NCI-H1436 (cell line): ENCODE measurements at regions not wholly inside any gene's neighbourhood (a gene's known extent, or its start where the extent isn't known, plus 50 kb on each side); places are given as distances from the start of the nearest gene placed in this dataset.
"Not testable (repeated sequence)": the region's sequence is repeated elsewhere in the genome, so short reads cannot be mapped to it uniquely, and the experiment has no call there.

Experiments used
- DNase-seq: peaks from one replicate; lab custom pipeline; 2025; lab: John Stamatoyannopoulos, UW

DNA sequence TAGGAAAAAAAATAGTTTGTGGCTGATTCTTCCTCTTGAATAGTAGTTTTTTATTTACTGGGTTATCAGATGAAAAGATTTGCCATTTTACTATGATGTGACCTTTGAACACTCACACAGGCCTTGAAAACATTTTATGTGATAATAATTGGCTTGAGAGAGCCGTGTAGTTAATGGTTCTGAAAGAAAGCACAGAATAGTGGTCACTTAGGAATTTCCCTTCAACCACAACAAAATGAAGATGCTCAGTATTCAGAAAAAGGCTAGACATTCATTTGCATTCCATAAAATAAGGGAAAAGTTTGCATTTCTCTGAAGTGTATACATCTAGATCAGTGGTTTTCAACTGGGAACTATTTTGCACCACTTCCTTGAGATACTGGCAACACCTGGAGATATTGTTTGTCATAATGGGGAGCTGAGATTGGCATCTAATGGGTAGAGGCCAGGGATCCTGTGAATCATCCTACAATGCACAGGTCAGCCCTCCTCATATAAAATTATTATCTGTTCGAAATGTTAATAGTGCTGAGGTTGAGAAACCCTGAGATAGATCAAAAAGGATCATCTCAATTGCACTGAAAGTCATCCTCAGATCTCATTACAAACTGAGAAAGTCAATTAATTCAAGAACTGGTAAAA, 446.4 kb upstream of the CCNG1 start:
- DNase-seq: no peak

DNA sequence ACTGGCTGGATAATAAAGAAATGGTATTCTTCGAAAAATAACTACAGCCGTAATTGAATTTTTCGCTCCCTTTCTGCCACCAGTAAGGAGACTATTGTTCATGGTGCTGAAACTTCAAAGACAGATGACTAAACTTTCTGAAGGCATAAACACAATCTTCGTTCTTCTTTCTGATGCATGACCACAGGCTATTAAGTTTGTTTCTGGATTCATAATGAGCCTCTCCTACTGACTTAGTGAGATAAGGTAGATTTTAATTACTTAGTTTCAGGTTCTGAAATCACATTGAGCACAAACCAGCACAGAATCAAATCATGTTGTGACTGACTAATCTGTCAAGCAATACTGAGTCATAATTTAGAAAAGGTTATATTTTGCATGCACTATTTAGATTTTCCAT, 441.8 kb upstream of the CCNG1 start:
- no peak for DNase-seq

DNA sequence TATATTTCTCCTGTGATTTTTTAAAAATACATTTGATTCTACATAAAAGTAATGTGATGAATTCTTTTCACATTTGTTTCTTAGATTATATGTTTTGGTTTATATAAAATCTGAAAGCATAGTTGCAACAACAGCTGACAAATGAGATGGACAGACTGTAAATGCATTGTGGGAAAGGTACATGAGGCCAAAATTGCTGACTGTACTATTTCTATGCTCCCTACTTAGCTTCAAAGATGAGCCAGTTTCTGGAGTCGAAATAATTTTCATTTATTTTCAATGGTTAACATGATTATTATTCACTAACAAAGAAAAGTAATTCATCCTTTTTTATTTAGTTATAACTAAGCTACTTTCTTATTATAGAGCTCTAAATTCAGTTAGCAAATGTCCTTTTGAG, 441.3 kb upstream of the CCNG1 start:
- no peak for DNase-seq

DNA sequence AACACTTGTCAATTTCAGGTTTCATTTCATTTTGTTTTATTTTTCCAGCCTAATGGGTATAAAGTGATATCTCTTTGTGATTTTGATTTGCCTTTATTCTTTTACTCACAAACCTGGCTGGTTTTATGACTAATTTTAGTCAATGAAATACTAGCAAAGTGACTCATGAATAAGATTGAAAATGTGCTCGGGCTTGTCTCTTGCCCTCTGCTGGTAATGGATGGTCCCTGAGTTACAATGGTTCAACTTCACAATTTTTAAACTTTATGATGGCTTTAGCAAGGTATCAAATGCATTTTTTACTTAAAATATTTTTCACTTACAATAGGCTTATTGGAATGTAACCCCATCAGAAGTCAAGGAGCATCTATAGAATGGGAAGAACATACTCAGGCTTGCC, 431.4 kb upstream of the CCNG1 start:
- DNase-seq: no peak

DNA sequence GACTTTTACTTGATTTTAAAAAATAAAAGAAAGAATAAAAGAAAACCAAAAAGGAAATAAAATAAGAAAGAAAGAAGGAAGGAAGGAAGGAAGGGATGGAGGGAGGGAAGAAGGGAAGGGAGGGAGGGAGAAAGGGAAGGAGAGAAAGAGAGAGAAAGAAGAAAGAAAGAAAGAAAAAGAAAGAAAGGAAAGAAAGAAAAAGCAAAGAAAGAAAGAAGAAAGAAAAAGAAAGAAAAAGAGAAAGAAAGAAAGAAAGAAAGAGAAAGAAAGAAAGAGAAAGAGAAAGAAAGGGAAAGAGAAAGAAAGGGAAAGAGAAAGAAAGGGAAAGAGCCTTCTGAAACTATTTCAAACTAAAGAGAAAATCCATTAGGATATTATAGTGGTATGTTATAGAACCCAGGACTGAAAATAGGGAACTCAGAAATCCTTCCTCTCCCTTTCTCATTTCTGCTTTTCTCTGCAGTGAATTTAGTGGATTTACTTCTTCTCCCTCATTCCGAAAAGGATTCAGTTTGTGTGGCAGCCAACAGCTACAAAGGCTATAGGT, 414.7 kb upstream of the CCNG1 start:
- no peak for DNase-seq

DNA sequence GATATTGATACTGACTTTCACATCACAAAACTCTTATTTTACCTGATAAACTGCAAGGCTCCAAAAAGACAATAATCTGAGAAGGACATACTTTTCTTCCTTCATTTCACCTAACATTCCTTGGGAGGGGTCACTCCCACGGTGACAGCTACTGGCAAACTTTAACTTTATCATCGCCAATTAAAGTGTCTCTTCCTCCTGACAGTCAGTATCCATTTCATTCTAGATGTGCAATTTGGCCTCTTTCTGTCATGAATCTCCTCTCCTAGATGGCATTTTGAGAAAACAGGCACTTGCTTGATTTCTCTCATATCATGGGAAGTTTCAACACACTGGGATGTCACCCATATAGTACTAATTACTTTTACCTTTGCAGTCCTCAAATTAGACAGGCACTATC, 413.5 kb upstream of the CCNG1 start:
- DNase-seq: no peak

DNA sequence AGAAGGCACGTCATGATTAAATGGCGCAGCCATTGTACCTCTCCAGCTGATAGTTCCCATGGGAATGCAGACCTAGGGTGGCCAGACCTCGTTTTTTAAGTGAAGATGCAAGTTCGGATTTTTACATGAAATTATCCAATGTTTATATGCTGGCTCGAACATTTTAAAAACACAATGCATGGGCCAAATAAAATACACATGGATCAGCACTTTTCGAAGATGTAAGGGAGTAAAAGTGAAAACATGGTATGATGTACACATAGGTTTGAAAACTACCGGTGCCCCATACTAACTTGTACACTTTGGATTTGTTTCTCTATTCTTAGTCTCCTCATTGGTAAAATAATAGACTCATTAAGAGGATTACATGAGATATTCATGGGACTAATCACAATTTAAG, 412.5 kb upstream of the CCNG1 start:
- DNase-seq: no peak

DNA sequence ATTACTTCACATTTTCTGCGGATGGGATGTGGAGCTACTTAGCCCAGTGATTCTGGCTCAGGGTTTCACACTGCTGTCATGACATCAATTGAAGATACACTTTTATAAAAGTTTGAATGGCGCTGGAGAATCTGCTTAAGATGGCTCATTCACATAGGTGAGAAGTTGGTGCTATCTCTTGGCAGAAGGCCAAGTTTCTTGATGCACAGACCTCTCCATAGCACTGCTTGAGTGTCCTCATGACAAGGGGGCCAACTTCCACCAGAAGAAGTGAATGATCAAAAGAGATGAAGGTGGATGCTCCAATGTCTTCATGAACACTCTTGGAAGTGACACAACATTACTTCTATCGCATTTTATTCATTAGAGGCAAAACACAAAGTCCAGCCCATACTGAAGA, 403.7 kb upstream of the CCNG1 start:
- no peak for DNase-seq

DNA sequence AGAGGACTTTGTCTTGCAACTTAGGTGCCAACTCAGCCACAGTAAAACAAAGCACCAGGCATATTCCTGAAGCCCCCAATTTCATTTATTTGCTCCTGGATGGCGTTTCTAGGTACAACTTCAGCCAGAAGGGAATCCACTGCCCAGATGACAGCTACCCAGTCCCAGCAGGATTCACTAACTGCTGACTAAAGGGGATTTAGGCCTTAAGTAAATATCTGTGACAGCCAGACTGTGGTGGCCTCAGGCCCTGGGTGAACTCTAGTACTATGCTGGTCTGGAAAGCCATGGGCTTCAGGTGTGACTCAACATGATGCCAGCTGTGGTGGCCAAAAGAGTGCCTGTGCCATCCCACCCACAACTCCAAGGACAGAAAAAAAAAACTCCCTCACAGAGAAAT, 396.1 kb upstream of the CCNG1 start:
- DNase-seq: no peak

DNA sequence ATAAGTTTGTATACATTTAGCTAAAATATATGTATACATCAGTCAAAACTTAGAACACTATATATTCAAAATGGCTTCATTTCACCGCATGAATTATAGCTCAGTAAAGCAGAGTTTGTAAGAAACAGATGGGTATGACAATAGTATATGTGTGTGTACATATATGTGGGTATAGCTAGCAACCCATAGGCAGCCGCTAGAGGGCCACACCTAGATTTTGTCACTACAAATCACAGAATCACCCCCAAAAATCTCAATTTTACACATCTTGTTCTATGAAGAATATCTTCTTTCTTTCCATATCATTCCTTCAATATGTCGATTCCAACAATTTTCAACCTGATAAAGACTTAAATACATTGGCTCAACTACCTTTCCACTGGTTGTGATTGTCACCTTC, 357.8 kb upstream of the CCNG1 start:
- DNase-seq: no peak

DNA sequence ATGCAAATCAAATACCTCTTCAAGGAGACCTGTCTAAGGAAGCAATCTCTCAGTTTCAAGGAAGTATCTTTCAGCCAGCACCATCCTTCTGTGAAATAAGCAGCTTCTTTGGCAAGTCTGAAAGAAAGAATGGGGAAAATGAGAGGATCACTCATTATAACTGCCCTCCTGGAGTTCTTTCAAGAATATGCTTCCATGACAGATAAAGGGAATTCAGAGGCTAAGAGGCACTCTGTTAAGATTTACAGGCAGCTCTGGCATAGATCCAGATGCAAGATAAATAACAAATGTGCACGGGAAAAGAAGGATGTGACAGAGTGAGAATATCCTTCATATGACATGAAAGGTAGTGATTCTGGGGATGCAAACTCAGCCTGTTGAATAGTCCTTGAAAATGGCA, 348.2 kb upstream of the CCNG1 start:
- no peak for DNase-seq

DNA sequence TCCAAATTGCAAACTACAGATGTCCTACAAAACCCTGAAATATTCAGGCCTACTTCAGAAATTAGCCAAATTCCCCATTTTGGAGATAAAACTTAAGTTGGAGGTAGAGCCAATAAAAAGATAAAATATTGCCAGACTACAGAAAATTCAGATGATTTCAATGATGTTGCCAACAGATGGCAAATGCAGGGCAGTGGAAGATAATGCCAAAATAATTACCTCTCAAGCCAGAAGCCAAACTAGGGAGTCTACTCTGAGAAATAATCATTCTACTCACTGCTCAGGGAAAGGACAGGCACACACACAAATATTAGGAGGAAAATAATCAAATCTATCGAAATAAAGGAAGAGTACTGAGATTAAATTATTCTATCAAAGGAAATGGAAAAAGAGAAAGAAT, 347.5 kb upstream of the CCNG1 start:
- no peak for DNase-seq

DNA sequence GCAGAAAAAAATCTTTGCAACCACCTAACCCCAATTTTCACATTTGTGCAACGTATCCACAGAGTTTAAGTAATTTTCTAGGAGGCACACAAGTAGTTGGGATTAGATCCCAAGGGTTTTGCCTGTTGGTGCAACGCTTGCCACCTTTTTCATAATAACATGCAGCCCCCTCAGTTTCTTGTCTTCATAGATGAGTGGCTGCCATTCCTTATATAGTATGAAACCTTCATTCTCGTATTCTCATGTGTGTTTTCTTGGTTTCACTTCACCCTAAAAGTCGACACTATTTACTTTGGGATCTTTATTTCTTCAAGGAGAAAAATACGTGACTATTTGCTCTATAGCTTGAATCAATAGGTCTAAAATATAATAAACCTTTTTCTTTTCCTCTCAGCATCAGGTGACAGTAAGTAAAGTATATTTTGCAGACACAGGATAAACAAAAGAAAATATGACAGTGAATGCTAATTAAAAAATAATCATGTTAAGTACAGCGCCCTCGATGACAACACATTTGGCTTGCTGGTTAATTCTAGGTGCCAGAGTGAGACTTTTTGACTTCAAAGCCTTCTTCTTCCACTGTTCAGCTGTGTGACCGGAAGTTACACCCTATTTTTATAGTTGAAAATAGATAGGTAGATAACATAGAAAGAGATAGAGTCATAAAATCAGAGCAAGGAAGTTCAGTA, 342.8 kb upstream of the CCNG1 start:
- no peak for DNase-seq

DNA sequence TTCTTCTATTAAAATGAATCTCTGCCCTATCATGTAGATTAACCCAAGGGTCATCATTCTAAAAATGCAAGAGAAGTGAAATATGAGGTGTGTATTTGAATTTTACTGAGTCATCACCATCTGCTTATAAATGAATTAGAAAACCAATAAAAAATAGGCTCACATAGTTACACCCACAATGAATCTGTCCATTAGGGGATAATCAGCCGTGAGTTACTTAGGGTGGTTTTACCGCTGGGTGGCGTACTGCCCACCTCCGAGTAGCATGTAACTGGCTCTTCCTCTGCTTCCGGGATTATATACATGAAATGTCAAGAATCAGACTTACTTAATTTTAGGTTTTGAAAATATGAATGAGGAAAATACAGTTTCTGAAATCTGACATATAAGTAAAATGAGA, 332.9 kb upstream of the CCNG1 start:
- no peak for DNase-seq

DNA sequence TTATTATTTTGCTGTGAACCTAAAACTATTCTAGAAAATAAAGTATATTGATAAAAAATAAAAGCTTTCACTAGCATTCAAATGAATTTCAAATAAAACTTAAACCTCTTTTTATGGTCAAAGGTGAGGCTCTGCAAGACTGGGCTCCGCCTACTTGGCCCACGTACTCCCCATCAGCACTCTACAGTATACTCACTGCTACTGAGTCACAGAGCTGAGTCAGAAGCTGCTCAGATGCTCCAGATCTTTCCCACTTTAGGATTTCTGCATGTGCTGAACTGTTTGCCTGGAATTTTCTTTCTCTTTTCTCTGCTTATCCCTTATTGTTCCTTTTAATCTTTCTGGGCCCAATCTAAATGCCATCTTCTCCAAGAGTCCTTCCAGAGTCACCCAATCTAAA, 331.9 kb upstream of the CCNG1 start:
- no peak for DNase-seq

DNA sequence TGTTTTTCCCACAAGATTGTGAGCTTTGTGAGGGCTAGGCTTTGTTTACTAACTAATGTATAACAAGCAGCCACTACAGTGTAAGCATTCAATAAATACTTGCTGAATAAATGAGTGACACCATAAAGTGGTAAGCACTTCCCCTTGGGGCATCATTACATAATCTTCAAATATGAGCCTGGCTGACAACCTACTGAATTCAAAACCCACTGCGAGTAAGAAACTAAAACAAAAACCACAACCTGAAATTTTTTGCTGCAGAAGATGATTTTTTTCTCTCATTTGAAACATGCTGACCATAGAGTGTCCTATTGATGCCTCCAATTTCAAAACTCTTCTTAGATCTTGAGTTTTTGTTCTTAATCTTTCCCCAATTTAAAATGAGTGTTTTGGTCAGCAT, 331.3 kb upstream of the CCNG1 start:
- DNase-seq: no peak

DNA sequence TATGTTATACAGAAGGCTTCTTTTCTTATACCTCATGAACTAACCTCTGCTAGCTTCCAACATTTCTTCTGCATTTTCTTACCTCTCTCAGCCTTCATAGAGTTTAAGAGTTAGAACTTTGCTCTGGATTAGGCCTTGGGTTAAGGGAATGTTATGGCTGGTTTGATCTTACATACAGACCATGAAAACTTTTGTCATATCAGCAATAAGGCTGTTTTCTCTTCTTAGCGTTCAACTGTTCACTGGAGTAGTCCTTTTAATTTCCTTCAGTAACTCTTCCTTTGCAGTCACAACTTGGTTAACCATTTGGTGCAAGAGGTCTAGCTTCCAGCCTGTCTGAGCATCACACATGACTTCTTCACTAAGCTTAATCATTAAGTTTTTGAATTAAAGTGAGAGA, 329.0 kb upstream of the CCNG1 start:
- no peak for DNase-seq

DNA sequence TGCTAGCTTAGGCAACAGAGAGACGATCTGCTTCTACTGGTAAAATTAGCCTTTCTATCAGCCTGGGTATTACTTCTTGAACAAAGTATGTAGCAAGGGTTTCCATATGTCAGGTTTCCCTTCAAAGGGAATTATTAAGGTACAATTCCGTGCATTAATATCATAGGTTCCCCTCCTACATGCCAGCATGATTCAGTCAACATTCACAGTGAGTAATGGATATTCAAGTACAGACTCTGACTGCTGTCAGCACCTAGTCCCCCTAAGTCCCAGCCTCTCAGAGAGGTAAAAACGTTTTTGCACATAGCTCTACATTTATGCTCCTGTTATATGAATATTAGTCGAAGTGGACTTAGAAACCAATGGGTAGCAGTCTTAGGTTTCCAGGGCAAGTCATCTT, 322.4 kb upstream of the CCNG1 start:
- no peak for DNase-seq

DNA sequence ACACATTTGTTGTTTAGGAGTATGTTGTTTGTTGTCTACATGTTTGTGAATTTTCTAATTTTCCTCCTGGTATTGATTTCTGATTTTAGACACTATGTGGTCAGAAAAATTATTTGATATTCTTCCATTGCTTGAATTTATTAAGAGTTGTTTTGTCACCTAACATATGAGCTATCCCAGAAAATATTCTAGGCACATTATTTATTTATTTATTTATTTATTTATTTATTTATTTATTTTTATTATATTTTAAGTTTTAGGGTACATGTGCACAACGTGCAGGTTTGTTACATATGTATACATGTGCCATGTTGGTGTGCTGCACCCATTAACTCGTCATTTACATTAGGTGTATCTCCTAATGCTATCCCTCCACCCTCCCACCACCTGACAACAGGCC, 320.8 kb upstream of the CCNG1 start:
- DNase-seq: not testable (repeated sequence)

DNA sequence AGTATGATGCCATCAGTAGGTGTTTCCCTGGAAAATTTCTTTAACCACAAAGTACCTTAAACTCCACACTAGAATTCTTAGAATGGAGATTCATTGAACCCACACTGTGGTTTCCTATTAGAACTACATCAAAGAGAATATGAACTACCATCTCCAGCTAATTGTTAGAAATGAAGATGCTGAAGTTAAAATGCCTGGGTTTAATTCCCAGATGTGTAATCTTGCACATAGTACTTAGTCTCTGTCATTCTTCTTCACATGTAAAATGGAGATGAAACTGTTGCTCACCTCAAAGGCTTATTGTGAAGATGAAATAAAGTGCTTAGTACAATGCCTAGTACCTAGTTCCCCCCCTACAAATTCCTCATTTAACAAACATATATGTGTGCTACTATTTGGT, 303.3 kb upstream of the CCNG1 start:
- DNase-seq: no peak

DNA sequence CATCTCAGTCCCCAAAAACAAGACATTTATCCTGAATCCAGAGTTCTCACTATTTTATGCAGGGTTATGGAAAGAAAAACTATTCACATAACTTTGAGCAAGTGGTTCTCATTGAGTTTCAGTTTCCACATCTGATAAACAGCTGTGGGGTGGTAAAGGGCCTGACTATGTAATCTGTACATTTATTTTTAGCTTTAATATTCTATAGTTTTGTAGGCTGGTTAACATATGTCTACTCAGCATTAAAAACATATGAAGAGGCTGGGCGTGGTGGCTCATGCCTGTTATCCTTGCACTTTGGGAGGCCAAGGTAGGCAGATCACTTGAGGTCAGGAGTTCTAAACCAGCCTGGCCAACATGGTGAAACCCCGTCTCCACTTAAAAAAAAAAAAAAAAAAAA, 301.5 kb upstream of the CCNG1 start:
- DNase-seq: no peak

DNA sequence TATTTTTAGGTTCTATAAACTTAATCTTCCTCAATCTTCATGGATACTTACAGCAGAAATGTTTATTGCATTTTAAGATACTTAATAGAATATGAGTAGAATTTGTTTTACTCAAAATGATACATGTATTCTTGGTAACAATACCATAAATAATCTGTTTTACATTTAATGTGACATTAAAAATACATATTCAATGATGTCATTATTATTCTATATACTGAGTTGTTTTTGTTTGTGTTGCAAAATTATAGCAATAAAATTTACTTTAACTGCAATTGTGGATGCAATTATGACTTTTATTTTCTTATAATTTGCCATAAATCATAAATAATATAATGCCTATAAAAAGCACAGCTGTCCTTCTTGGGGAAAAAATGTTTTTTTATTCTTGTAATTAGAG, 275.9 kb upstream of the CCNG1 start:
- no peak for DNase-seq

DNA sequence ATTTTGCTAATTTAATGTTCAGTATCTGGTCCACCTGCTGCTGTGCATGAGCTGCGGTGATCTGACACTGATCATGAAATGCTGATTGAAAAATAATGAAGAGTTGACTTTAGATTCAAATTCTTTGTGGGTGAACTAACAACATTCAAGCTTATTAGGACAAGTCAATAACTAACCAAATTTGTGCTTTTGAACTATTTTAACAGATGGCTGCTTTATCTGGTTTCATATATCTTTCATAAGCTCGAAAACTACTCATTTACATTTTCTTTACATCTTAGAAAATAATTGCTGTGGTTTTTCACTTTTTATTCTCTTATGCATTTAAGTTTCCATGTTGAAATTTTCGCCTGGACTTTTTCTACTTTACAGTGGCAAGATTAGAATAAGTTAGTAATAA, 274.8 kb upstream of the CCNG1 start:
- DNase-seq: no peak

DNA sequence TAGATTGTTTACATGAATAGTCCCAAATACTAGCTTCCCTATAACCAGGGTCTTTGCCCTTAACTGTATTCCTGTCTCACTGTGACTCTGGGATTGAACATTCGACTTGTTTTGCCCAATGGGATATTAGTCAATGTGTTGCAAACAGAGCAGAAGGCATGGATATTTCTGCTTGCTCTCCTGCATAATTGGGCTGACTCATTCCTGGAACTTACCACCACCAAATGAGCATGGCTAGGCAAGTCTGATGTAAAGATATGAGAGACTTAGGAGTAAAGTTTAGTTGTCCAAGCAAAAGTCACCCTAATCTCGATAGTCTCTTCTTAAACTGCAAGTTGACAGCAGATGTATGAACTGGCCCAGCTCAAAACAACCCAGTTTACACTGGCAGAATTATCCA, 273.5 kb upstream of the CCNG1 start:
- no peak for DNase-seq
